ENCODE measurements at regions not wholly inside any gene's neighbourhood (a gene's known extent, or its start where the extent isn't known, plus 50 kb on each side); places are given as distances from the start of the nearest gene placed in this dataset.

DNA sequence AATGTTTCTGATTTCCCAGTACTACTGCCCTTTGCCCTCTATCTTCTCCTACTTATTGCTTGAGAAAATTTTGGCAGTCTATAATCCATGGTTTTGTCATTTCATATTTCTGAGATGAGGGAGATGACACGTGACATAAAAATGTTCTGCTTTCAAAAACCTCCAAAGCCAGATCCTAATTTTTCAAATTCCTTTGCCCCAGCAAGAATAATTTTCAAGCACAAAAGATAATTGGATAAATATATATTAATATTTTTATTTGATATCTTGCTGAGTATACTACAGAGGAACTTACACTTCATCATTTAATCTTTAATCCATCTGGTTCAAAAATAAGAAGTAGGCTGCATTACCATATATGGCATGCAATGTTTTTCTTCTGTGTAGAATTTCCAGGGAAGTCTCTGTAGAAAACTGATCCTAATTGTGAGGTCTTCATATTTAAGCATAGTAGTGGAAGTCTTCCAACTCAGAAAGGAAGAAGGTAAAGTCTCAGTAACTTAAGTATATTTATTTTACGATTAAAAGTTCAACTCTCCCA, 1738.8 kb downstream of the EFNA5 start:
- no peak for TF ChIP-seq CTCF (IDR thresholded peaks at IDR 0.05; ENCODE audit: poor library complexity)
- no peak for TF ChIP-seq EZH2 (IDR thresholded peaks at IDR 0.05; ENCODE audit: borderline replicate concordance)
